HG03558 (cell line): ENCODE measurements at regions not wholly inside any gene's neighbourhood (a gene's known extent, or its start where the extent isn't known, plus 50 kb on each side); places are given as distances from the start of the nearest gene placed in this dataset.
"Not testable (repeated sequence)": the region's sequence is repeated elsewhere in the genome, so short reads cannot be mapped to it uniquely, and the experiment has no call there.

Experiments
- ATAC-seq: cut with Tn5 transposase; IDR thresholded peaks from one replicate; pipeline ENCODE4 v1.9.1; 2021; ENCODE audit warnings: moderate number of reproducible peaks; ENCODE audit not compliant: unreplicated experiment; ENCODE audit errors: extremely low read depth

- ATAC-seq, result no peak
Observed at GRCh38 chr2:19627359-19627758, 268.9 kb upstream of the OSR1 start.

GRCh38 chr2:19623488-19623887, 265.1 kb upstream of the OSR1 start:
- no peak for ATAC-seq

- ATAC-seq, result no peak
Observed at GRCh38 chr2:19617257-19617848, 258.9 kb upstream of the OSR1 start.

GRCh38 chr2:19615402-19615801, 257.0 kb upstream of the OSR1 start:
- ATAC-seq, result not testable (repeated sequence)

GRCh38 chr2:19614066-19614465, 255.6 kb upstream of the OSR1 start:
- no peak for ATAC-seq

GRCh38 chr2:19611491-19612332, 253.3 kb upstream of the OSR1 start:
- no peak for ATAC-seq

- no peak for ATAC-seq
Observed at GRCh38 chr2:19609266-19609665, 250.8 kb upstream of the OSR1 start.

GRCh38 chr2:19607931-19608771, 249.7 kb upstream of the OSR1 start:
- ATAC-seq, result no peak

- no peak for ATAC-seq
Observed at GRCh38 chr2:19607400-19607799, 249.0 kb upstream of the OSR1 start.

GRCh38 chr2:19600982-19601381, 242.6 kb upstream of the OSR1 start:
- ATAC-seq, result no peak

GRCh38 chr2:19600506-19600905, 242.1 kb upstream of the OSR1 start:
- no peak for ATAC-seq

- no peak for ATAC-seq
Observed at GRCh38 chr2:19598971-19599370, 240.5 kb upstream of the OSR1 start.

GRCh38 chr2:19592197-19592596, 233.8 kb upstream of the OSR1 start:
- no peak for ATAC-seq

GRCh38 chr2:19589791-19590190, 231.4 kb upstream of the OSR1 start:
- no peak for ATAC-seq

- ATAC-seq, result no peak
Observed at GRCh38 chr2:19580830-19581229, 222.4 kb upstream of the OSR1 start.

GRCh38 chr2:19580264-19580663, 221.8 kb upstream of the OSR1 start:
- no peak for ATAC-seq

- no peak for ATAC-seq
Observed at GRCh38 chr2:19579461-19579860, 221.0 kb upstream of the OSR1 start.

- no peak for ATAC-seq
Observed at GRCh38 chr2:19577723-19578122, 219.3 kb upstream of the OSR1 start.

- no peak for ATAC-seq
Observed at GRCh38 chr2:19576411-19576810, 218.0 kb upstream of the OSR1 start.

- ATAC-seq, result no peak
Observed at GRCh38 chr2:19575641-19576040, 217.2 kb upstream of the OSR1 start.

- no peak for ATAC-seq
Observed at GRCh38 chr2:19574778-19575260, 216.4 kb upstream of the OSR1 start.
